Skeletal muscle cell (primary cell): ENCODE measurements at regions not wholly inside any gene's neighbourhood (a gene's known extent, or its start where the extent isn't known, plus 50 kb on each side); places are given as distances from the start of the nearest gene placed in this dataset.
"Not testable (repeated sequence)": the region's sequence is repeated elsewhere in the genome, so short reads cannot be mapped to it uniquely, and the experiment has no call there.

Source experiments
- DNase-seq: peaks from one replicate; pipeline ENCODE4 v3.0.0-alpha.2; 2010; ENCODE audit warnings: low read depth
- H3K4me3 ChIP-seq: 2 replicates; pipeline ENCODE4 v1.5.1; 2011; ENCODE audit warnings: low read depth, mild to moderate bottlenecking, control low read depth, low read length, moderate library complexity

GRCh38 chr9:86997156-86997555 is 49.9 kb upstream of the GAS1 start:
- H3K4me3 ChIP-seq, result no peak overlapping the region
- no peak for DNase-seq

GRCh38 chr9:86997951-86998350 is 50.6 kb upstream of the GAS1 start:
- no peak overlapping the region for H3K4me3 ChIP-seq
- no peak for DNase-seq

DNA sequence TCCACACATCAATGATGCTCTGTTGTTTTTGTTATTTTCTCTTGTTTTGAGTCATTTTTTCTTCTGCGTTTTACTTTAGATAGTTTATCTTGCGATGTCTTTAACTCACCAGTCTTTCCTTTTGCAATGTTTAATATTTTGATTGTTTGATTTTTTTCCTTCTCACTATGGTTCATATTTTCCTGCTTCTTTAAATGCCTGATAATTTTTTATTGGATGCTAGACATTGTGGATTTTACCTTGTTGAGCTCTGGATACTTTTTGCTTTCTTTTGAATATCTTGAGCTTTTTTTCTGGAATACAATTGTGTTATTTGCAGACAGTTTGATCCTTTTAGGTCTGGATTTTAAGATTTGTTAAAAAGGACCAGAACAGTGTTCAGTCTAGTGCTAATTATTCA is 55.2 kb upstream of the GAS1 start:
- no peak for DNase-seq
- no peak overlapping the region for H3K4me3 ChIP-seq

- H3K4me3 ChIP-seq, result no peak overlapping the region
- DNase-seq, result no peak
Observed at GRCh38 chr9:87004016-87004415, 56.7 kb upstream of the GAS1 start.

- no peak for DNase-seq
- H3K4me3 ChIP-seq, result no peak overlapping the region
Observed at GRCh38 chr9:87006956-87007355, 59.6 kb upstream of the GAS1 start.

GRCh38 chr9:87007711-87008366 is 60.5 kb upstream of the GAS1 start:
- DNase-seq, result no peak

DNA sequence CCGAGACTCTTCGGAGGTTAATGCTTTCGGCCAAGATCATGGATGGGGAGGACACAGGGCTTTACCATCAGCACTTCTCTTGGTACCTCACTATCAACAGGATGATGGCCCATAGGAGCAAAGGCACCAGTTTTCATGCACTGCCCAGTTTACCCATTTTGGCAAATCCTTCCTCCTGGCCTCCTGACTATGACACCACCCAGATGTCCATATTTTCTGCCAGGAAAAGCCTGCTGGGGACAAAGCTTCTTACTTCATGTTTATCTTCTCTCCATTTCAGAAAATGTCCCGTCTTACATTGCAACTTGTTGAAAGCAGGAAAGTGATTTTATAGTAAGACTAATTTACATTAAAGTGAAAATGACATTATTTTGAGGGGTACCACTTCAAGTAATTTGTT is 61.4 kb upstream of the GAS1 start:
- no peak for DNase-seq
- no peak overlapping the region for H3K4me3 ChIP-seq

More at GRCh38 chr9:87007711-87008366, 60.5 kb upstream of the GAS1 start:
- H3K4me3 ChIP-seq, result no peak overlapping the region

- no peak overlapping the region for H3K4me3 ChIP-seq
- no peak for DNase-seq
Observed at GRCh38 chr9:87010626-87011025, 63.3 kb upstream of the GAS1 start.

DNA sequence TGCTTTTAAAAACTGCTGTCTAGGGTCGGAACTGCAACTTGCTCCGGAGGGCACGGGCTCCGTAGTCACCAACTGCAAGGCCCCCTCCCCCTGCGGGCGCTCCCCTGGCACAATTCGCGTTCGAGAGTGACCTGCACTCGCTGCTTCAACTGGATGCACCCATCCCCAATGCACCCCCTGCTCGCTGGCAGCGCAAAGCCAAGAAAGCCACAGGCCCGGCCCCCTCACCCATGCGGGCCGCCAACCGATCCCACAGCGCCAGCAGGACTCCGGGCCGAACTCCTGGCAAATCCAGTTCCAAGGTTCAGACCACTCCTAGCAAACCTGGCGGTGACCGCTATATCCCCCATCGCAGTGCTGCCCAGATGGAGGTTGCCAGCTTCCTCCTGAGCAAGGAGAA is 64.2 kb upstream of the GAS1 start:
- no peak for DNase-seq
- H3K4me3 ChIP-seq, result no peak overlapping the region

GRCh38 chr9:87013490-87013889 is 66.2 kb upstream of the GAS1 start:
- no peak overlapping the region for H3K4me3 ChIP-seq
- no peak for DNase-seq

- no peak overlapping the region for H3K4me3 ChIP-seq
- no peak for DNase-seq
Observed at GRCh38 chr9:87014436-87014835, 67.1 kb upstream of the GAS1 start.

DNA sequence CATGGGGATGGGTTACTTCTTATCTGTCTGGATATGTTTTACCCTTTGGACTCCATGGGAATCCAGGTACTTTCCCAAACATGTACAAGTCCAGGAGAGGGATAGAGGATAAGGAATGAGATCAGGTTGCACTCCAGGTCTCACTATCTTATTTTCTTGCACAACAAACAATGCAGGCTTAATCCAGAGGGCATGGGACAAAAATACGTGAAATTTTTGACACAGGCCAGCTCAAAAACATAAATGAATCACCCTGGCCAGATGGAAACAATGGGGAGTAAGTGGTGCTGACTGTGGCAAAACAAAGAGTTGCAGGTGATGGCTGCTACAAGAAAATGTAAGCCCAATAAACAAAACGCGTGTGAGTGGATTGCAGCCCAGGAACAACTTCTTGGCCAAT is 69.4 kb upstream of the GAS1 start:
- DNase-seq, result no peak
- no peak overlapping the region for H3K4me3 ChIP-seq

DNA sequence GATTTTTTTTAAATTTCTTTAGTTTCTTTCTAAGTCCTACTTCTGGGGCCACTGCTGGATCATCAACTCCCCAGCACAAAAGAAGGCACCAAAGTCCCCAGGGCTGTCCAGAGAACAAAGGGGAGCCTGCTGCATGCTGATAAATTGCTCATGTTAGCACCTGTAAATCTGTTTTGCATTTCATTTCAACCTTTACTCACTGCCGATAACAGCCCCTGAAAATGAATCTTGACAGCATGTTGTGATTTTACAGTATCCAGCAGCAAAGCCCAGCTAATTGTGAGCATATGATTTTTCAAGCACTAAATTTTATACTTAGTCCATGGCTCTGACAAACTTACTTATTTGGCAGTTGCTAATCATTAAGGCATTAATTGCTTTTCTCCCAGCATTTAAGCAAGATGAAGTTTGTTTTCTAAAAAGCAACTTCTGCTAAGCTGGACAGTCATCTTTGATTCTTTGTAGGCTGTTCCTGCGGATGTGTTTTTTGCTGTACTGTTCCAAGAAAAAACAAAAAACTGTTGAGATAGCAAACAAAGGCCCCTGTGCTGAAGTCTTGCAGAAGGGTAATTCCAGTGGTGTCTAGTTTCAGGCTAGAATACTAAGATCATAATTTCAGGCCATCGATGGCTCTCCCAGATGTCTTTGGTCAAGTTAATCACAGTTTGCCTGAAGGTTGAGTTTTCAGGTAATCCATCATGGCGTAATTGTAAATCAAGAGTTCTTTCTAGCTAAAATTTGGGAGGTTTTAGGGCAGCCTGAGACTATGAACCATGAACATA is 73.1 kb upstream of the GAS1 start:
- DNase-seq, result no peak
- no peak overlapping the region for H3K4me3 ChIP-seq

DNA sequence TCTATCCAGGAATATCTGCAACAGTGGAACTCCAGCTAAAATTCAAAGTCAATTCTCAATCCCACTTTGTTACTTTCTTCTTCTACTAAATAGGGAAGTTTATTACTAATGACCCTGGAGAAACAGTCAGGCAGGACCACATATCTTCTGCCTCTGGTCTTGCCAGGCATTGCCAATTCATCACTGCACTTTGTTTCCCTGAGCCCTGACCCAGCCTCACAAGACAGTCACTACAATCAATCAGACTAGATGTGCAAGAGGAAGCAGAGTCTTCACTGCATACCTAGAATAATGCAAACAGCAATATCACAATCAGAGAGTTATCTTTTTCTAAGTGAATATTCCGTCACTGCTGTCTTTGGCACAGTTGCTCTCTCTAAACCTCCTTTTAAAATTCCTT is 74.9 kb upstream of the GAS1 start:
- DNase-seq, result no peak

DNA sequence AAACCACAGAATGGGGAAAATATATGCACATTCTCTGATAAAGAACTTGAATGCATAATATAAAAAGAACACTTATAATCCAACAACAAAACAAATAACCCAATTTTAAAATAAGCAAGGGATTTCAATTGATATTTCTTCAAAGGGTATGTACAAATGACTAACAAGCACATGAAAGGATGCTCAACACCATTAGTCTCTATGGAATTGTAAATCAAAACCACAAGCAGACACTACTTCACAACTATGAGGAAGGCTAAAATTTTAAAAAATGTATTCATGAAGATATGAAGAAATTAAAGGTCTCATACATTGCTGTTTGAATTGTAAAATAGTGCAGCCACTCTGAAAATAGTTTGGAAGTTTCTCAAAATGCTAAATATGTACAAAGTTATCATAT is 78.9 kb upstream of the GAS1 start:
- DNase-seq, result no peak

More for the DNA sequence above, 74.9 kb upstream of the GAS1 start:
- no peak overlapping the region for H3K4me3 ChIP-seq

DNA sequence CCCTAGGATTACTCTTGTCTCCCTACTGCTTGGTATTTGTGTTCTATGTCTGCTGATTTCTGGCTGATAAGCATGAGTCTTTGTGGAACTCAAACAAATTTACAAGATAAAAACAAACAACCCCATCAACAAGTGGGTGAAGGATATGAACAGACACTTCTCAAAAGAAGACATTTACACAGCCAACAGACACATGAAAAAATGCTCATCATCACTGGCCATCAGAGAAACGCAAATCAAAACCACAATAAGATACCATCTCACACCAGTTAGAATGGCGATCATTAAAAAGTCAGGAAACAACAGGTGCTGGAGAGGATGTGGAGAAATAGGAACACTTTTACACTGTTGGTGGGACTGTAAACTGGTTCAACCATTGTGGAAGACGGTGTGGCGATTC is 81.5 kb upstream of the GAS1 start:
- not testable (repeated sequence) for DNase-seq, H3K4me3 ChIP-seq

More for the DNA sequence above, 78.9 kb upstream of the GAS1 start:
- H3K4me3 ChIP-seq, result no peak overlapping the region

- H3K4me3 ChIP-seq, result no peak overlapping the region
- DNase-seq, result no peak
Observed at GRCh38 chr9:87029905-87030304, 82.6 kb upstream of the GAS1 start.

DNA sequence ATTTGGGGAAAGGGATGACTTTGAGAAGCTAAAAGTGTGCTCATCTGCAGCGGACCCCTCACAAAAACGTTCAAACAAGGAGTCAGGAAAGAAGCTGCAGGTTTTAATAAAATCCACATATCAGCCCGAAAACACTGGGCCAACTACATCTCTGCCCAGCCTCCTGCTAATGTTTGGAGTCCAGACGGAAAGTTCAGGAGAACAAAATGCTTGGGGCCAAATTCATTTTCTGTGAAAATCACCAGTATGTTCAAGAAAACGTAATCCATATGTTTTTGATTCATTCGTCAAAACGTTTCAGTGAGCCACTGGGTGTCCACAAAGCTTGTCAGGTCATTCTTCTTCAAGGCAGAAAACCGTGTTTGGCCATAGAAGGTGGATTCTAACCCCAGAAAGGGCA is 87.5 kb upstream of the GAS1 start:
- DNase-seq, result no peak
- H3K4me3 ChIP-seq, result no peak overlapping the region

- H3K4me3 ChIP-seq, result no peak overlapping the region
- DNase-seq, result no peak
Observed at GRCh38 chr9:87035879-87036278, 88.6 kb upstream of the GAS1 start.

- no peak for DNase-seq
Observed at GRCh38 chr9:87036506-87036905, 89.2 kb upstream of the GAS1 start.

GRCh38 chr9:87039809-87040392 is 92.6 kb upstream of the GAS1 start:
- peak; percentile 47 for DNase-seq
- H3K4me3 ChIP-seq, result no peak overlapping the region

More at GRCh38 chr9:87036506-87036905, 89.2 kb upstream of the GAS1 start:
- H3K4me3 ChIP-seq, result no peak overlapping the region
